ENCODE measurements at regions not wholly inside any gene's neighbourhood (a gene's known extent, or its start where the extent isn't known, plus 50 kb on each side); places are given as distances from the start of the nearest gene placed in this dataset.

DNA sequence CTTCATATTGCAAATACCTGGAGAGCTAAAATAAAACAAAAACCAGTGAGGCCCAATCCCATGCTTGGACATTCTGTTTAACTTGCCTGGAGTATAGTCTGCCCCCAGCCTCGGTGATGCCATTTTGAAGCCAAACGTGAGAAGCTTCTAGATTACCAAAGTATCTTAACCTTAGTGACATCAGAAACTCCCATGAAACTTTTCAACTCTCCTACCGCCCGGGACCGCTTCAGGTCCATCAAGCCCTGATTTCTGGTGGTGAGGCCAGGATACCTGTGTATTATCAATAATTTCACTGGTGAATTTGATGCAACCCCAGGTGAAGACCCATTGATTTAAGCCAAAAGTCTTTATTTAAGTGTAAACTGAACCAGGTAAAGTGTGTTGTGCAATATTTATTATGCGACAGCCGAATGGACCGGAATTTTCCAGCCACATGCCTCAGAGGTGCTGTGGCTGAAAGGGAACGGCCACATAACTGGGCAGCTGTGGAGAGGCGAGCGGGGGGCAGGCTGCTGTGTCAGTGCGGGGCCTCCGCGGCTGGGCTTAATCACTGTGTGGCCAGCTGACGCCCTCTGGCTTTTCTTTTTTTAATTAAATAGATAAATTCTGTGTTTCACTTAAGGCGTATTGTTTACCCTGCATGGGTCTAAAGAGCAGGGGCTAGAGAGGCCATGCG lies 385.5 kb upstream of the B3GAT1 start:
- TF ChIP-seq CTCF (IDR thresholded peaks at IDR 0.05) = no peak
- TF ChIP-seq EZH2 (IDR thresholded peaks at IDR 0.05) = no peak
- no peak for TF ChIP-seq EZH2phosphoT487 (IDR thresholded peaks at IDR 0.05)
